ENCODE measurements at regions not wholly inside any gene's neighbourhood (a gene's known extent, or its start where the extent isn't known, plus 50 kb on each side); places are given as distances from the start of the nearest gene placed in this dataset.
"Not testable (repeated sequence)": the region's sequence is repeated elsewhere in the genome, so short reads cannot be mapped to it uniquely, and the experiment has no call there.

DNA sequence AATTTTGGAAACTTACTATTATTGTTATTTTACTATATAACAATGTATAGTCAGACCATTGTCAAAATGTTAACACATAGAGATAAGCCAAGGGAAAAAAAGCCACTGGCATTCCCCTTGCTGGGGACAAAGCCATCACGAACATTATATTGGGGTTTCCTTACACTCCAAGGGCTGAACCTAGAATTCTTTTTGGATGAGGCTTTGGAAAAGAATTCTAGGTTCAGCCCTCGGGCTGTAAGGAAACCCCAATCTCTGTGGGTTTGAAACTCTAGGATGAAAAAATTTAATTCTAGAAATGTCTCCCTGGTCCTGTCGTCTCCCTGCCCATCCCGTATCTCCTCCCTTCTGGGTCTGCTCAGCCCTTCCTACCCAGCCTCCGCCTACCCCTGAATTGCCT is 67.0 kb upstream of the SMAD6 start:
- DNase-seq (ENCODE audit: low read depth in 4 of 4, low spot score in 1 of 4) = no peak

- no peak for DNase-seq (ENCODE audit: low read depth in 4 of 4, low spot score in 1 of 4)
Measured at GRCh38 chr15:66635817-66636216, 66.2 kb upstream of the SMAD6 start.

DNA sequence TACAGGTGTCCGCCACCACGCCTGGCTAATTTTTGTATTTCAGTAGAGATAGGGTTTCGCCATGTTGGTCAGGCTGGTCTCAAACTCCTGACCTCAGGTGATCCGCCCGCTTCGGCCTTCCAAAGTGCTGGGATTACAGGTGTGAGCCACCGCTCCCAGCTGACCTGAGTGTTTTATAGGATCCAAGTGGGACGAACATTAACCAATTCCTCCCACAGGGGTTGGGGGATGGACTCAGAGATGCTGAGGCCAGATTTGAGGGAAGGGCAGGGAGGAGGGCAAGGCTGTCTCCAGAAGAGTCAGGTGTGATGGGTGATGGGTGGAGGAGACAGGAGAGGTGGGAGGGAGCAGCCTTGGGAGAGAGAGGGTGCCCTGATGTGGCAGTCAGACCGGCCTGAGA is 65.0 kb upstream of the SMAD6 start:
- DNase-seq (ENCODE audit: low read depth in 4 of 4, low spot score in 1 of 4) = not testable (repeated sequence)

- no peak for DNase-seq (ENCODE audit: low read depth in 4 of 4, low spot score in 1 of 4)
Measured at GRCh38 chr15:66638377-66638776, 63.7 kb upstream of the SMAD6 start.

DNA sequence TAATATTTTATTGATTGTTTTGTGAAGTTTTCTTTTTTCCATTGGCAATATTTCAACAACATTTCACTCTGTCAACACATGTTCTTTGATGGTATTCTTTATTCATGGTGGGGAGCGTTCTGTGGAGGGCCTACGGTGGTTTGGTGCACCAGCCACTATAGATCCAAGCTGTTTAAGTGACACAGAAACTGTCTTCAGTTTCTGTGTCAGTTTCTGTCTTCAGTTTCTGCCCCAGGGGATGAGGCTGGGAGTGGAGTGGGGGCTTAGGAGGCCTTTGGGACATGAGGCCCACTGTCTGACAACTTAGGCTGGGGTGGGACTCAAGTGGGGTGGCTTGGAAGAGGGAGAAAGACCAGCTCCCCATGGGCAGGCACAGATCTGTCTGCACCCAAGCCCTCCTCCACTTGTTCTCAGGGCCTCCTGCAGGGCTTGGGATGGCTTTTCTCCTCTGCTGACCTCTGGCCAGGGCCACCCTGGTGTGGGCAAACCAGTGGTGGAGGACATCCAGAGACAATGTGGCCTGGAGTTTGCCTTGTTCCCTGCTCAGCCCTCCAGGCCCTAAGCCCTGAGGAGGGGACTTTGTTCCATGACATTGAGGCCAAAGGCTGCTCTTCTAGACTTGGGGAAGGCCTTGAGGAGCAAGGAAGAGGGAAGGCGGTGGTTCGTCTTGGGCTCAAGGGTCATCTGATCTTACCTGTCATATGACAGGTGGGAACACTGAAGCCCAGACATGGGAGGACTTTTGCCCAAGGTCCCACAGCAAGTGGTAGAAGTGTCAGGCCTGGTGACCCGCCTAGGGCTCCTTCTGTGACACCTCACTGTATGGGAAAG is 60.3 kb upstream of the SMAD6 start:
- no peak for DNase-seq (ENCODE audit: low read depth in 4 of 4, low spot score in 1 of 4)

DNA sequence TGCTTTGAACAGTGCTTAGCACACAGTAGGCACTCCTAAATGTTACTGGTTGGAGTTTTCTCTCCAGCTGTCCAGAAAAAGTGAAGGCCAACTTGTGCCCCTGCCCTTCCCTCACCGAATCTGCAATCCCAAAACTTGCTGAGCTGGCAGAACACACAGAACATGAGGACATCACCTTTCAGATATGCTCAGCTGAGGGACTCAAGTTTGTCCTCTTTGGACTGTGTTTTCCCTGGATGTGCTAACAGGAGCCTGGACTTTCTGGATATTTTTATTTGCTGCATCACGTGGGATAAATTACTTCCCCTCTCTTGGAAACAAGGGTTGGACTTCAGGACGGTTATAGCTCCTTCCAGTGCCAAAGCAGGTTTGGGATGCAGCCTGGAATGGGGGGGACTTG is 59.5 kb upstream of the SMAD6 start:
- no peak for DNase-seq (ENCODE audit: low read depth in 4 of 4, low spot score in 1 of 4)

DNA sequence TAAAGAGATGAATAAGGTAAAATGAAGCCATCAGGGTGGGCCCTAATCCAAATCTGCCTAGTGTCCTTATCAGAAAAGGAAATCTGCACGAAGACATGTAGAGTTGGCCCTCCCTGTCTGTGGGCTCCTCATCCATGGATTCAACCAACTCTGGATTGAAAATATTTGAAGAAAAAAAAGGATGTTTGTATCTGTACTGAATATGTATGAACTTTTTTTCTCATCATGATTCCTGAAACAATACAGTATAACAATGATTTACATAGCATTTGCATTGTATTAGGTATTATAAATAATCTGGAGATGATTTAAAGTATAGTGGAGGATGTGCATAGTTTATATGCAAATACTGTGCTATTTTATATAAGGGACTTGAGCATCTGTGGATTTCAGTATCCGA is 59.0 kb upstream of the SMAD6 start:
- no peak for DNase-seq (ENCODE audit: low read depth in 4 of 4, low spot score in 1 of 4)

GRCh38 chr15:66644000-66644787 is 57.8 kb upstream of the SMAD6 start:
- DNase-seq (ENCODE audit: low read depth in 4 of 4, low spot score in 1 of 4) = no peak

DNA sequence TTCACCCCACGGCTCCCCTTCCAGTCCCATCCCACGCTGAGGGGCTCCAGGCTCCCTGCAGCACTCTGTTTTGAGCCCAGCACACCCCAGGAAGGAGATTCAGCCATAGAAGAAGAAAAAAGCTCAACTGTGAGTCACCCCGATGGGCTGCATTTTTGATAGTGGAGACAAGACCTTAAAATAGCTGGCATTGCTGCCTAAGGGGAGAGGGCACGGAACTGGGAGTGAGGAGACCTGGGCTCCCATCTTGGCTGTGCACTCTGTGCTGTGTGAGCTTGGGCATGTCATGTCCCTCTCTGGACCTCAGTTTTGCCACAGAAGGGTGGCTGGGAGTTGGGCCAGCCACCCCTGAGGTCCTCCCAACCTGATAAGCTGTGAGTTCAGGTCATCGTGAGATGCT is 57.2 kb upstream of the SMAD6 start:
- no peak for DNase-seq (ENCODE audit: low read depth in 4 of 4, low spot score in 1 of 4)

DNA sequence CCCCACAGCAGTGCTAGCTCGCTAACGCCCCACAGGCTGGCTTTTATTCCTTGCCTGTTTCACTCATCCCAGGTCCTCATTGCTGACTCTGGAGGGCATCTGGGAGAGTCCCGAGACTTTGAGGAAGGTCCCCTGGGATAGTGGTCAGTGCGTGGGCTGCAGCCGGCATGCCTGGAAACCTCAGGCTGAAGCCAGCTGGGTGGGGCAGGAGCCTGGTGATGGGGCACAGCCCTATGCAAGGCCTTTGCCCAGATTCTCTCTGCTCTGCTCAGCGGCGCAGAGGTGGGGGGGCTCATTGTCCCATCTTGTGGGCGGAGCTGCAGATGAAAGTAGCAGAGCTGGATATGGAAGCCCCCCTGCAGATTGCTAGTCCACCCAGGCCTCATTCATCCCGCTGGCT is 55.7 kb upstream of the SMAD6 start:
- DNase-seq (ENCODE audit: low read depth in 4 of 4, low spot score in 1 of 4) = no peak

GRCh38 chr15:66646799-66647198 is 55.2 kb upstream of the SMAD6 start:
- no peak for DNase-seq (ENCODE audit: low read depth in 4 of 4, low spot score in 1 of 4)

DNA sequence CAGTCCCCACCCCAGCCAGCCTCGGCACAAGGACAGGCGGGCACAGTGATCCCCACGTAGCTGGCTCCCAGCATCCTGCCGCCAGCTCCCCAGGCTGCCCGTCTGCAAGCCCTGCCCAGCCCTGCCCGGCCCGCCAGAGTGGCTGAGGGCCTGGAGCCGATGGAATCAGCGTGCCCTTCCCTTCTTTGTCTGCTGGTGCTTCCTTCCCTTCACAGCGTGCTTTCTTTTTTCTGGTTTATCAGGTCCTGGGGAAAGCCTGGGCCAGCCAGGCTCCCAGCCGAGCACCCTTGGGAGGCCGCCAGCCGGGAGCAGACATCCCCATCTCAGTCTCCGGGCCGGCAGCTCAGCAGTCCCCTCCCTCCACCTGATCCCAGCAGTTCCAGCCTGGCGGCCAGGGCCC is 54.7 kb upstream of the SMAD6 start:
- DNase-seq (ENCODE audit: low read depth in 4 of 4, low spot score in 1 of 4) = no peak

- no peak for DNase-seq (ENCODE audit: low read depth in 4 of 4, low spot score in 1 of 4)
Measured at GRCh38 chr15:66648588-66648987, 53.4 kb upstream of the SMAD6 start.

DNA sequence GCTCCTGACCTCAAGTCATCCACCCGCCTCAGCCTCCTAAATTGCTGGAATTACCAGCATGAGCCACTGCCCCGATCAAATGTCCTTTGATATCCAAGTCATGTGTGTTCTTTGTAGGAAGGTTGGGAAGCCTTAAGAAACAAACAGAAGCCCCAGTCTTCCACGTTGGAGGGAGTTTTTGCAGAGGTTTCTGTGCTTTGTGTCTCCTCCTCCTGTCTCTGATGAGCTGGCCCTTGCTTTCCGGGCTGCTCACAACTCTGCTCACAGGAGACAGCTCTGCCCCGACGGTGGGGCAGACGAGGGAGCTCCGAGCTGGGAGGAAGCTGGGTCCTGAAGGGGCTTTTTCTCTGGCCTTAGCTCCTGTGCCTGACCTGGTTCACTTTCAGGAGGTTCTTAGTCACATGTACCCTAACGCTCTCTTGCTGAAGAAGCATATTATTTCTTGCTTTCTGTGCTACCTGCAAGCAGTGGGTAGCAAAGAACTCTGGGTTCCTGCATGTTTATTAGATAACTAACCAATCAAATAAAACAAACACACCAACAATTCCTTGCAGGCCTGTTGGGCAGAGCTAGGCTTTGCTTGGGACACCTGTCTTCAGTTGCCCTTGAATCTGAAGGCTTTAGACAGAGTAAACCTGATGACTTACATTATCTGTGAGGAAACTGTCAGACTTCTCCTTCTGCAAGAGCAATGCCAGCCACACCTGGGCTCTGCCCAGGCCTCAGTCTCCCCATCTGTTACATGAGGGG is 52.6 kb upstream of the SMAD6 start:
- no peak for DNase-seq (ENCODE audit: low read depth in 4 of 4, low spot score in 1 of 4)

- DNase-seq (ENCODE audit: low read depth in 4 of 4, low spot score in 1 of 4) = no peak
Measured at GRCh38 chr15:66650433-66650832, 51.6 kb upstream of the SMAD6 start.

- no peak for DNase-seq (ENCODE audit: low read depth in 4 of 4, low spot score in 1 of 4)
Measured at GRCh38 chr15:66651198-66651597, 50.8 kb upstream of the SMAD6 start.

DNA sequence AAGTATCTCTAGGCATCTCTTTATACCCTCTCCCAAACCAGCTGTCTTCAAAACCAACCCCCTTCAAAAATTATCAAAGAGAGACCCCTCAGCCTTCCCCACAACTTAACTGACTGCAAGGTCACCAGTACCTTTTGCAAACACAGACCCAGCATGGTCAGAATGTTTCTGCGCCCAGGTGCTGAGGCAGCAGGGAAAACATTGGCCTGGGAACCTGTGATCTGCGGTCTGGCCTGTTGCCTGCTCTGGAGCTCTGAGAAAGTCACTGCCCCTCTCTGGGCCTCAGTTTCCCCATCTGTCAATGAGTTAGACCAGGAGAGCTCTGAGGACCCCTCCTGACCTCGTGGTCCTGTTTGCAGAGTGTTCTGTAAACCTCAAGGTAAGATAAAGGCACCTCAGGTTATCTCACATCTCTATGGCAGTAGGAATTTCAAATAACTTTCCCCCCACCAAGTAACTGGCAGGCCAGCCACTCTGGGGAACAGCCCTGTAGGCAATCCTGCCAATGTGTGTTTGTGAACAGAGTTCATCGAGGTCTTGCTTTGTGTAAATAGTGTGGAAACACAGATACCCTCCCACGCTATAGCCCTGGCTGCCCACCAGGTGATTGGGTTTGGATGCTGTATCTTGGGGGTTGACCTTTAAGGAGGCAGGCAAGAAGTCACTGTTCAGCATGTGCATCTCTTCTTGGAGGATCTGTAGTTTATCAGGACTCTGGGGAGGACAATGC is 50.0 kb upstream of the SMAD6 start:
- DNase-seq (ENCODE audit: low read depth in 4 of 4, low spot score in 1 of 4) = no peak
